Activated CD4-positive, alpha-beta T cell treated with anti-CD3 and anti-CD28 coated beads, Interleukin-2, amount 50 U/mL, for 4 hours (primary cell): ENCODE measurements at regions not wholly inside any gene's neighbourhood (a gene's known extent, or its start where the extent isn't known, plus 50 kb on each side); places are given as distances from the start of the nearest gene placed in this dataset.
"Not testable (repeated sequence)": the region's sequence is repeated elsewhere in the genome, so short reads cannot be mapped to it uniquely, and the experiment has no call there.

ENCODE experiments used
- DNase-seq, 2 experiments: peaks; one replicate each; pipeline ENCODE4 v3.0.0-alpha.2; 2020

- no peak for DNase-seq
These were observed 87.7 kb downstream of the DCK start for GRCh38 chr4:71081192-71081591.

- no peak for DNase-seq
These were observed 100.3 kb downstream of the DCK start for GRCh38 chr4:71093745-71094144.

GRCh38 chr4:71094201-71094600 is 100.8 kb downstream of the DCK start:
- no peak for DNase-seq

DNA sequence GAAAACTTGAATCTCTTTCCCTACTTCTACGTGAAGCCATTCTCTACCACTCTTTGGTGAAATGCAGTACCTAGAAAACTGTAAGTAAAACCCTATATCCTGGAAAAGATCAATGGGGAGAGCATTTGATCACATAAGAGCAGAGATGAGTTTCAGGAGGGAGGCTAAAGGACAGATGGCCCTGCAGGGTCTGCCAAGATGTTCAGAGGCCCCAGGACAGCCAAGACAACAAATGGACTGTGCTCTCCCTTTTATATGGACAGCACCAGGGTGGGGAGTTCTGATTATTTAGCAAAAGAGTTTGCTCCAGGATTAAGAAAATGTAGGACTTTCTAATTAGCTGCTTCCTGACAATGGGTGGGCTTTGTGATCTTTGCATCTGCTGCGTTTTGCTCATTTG is 101.7 kb downstream of the DCK start:
- DNase-seq, result no peak

DNA sequence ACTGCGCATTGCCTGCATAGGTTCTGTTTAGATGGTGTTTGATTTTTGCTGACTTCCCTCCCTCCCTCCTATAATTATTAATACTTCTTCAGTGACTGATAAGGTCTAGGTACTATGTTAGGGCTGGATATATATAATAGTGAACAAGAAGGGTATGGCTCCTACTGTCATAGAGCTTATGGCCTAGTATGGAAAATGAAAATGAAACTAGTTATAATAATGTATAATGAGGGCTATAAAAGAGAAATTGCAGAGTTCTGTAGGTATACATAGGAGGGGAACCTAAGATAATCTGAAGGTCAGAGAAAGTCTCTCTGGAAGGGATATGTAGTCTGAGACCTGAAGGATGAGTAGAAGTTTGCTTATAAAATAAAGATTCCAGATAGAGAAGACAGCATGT is 102.1 kb downstream of the DCK start:
- no peak for DNase-seq

- no peak for DNase-seq
These were observed 114.3 kb downstream of the DCK start for GRCh38 chr4:71107726-71108125.

DNA sequence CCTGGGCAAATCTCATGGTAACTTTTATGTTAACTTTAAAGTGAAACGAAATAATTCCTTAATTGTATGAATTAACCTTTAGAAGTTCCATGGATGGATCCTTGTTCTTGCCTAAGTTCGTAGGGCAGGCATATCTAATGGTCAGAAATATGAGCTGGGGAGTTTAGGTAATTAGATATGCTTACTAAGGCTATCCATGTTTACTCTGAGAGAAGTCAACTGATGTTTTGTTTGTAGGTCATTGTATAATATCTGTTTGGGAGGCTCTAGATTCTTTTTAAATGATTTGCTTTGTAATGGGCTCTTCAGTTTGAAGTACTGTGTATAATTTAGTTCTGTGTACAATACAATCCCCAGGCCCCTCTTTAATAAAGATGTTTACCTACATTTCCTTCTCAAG is 117.0 kb downstream of the DCK start:
- no peak for DNase-seq

- not testable (repeated sequence) for DNase-seq
These were observed 117.7 kb downstream of the DCK start for GRCh38 chr4:71111133-71111532.

- no peak for DNase-seq
These were observed 119.8 kb downstream of the DCK start for GRCh38 chr4:71113294-71113693.

- no peak for DNase-seq
These were observed 127.5 kb downstream of the DCK start for GRCh38 chr4:71120831-71121524.

DNA sequence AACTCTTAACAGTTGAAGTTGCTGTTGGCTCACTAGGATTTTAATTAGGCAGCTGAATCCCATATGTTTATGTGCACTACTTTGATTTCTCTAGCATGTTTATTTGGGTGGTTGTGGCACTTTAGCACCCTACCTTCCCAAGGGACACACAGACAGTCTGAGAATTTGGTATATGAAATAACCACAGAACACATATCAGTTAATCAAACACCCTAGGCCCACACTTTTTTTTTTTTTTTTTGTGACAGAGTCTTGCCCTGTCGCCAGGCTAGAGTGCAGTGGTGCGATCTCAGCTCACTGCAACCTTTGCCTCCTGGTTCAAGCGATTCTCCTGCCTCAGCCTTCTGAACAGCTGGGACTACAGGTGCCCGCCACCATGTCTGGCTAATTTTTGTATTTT is 130.5 kb downstream of the DCK start:
- DNase-seq, result no peak

DNA sequence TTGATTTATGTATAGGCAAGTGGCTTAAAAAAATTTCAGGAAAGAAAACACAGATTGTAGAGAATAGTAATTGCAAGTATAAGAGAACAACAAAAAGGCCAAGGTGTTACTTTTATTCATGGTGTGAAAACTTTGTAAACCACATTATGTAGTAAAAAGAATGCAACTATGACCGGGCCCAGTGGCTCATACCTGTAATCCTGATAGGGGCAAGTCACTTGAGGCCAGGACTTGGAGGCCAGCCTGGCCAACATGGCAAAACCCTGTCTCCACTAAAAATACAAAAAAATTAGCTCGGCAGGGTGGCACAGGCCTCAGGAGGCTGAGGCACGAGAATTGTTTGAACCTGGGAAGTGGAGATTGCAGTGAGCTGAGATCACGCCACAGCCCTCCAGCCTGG is 131.7 kb downstream of the DCK start:
- DNase-seq, result no peak

GRCh38 chr4:71126719-71127118 is 133.3 kb downstream of the DCK start:
- no peak for DNase-seq

GRCh38 chr4:71130827-71131603 is 137.6 kb downstream of the DCK start:
- no peak for DNase-seq

DNA sequence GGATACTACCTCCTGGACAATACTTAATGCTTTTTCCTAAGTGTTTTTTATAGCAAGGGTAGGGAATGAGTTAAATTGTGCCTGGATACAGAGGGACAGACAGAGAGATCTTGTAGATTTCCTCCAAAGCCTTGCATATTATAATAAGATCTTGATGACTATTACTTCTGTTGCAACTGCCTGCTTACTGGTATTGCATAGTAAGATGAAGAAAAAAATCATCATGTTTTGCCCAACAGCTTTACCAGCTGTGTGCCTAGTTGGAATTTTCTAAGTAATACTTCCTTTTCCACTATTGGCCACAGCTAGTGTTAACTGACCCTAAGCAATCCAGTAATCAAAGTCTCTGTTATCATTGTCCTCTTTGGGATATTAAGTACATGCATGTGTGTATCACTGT is 139.0 kb downstream of the DCK start:
- DNase-seq, result no peak

- DNase-seq, result no peak
These were observed 140.0 kb downstream of the DCK start for GRCh38 chr4:71133491-71133890.

- DNase-seq, result no peak
These were observed 142.6 kb downstream of the DCK start for GRCh38 chr4:71136071-71136470.

DNA sequence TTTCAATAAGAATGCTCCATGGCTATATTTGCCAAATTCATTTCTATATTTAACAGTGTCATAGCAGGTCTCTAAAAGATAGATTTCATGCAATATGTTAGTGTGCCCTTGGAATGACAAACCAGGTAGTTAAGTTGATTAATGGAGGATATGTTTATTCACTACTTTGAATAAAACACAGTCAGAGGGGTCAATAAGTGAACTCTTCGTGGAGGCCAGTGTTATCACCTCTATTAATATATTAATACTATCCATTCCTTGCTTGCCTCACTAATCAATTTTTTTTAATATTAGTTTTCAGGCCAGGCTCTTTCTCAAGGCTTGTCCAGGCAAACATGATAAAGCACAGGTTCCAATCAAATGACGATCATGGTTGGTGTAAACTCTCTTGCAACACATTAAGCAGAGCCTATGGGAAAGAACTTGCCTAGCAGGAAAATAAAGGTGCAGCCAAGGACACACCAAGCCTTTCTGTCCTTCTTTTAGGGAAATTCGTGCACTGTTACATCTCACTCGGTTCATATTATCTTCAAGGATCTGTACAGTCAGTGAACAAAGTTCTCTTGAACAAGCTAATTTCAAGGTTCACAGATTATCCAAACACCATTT is 144.7 kb downstream of the DCK start:
- no peak for DNase-seq

DNA sequence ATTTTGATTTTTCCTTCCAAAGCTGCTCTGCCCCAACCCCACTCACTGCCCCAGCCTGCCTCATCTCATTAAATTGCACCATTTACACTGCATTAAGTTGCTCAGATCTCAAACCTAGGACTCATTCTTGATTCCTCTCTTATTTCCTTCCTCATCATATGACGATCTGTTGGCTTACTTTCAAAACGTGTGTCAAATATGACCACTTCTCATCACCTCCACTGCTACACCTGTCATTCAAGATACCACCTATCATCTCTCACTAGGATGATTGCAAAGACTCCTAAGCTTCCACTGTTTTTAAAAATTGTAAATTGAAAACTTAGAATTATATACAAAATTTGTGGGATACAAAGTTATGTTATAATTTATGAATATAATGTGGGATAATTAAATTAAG is 147.1 kb downstream of the DCK start:
- DNase-seq, result no peak

- DNase-seq, result no peak
These were observed 147.7 kb downstream of the DCK start for GRCh38 chr4:71141125-71141524.

DNA sequence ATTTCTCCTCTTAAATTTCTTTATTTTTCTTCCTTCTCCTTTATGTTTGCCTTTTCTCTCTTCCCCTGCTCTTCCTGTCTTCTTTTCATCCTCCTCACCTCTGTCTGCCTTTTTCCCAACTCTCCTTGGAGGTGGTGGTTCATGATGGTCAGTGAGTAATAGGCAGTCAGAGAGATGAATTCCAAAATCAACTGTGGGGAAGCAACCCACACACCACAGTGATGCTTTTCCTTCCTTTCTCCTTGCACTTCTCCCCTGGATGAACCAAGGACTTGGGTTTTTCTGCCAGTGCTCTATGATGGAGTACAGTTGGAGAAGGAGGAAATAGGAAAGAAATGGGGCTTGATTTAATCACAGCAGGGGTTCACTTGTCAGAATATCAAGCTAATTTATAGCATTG is 153.8 kb downstream of the DCK start:
- DNase-seq, result no peak

DNA sequence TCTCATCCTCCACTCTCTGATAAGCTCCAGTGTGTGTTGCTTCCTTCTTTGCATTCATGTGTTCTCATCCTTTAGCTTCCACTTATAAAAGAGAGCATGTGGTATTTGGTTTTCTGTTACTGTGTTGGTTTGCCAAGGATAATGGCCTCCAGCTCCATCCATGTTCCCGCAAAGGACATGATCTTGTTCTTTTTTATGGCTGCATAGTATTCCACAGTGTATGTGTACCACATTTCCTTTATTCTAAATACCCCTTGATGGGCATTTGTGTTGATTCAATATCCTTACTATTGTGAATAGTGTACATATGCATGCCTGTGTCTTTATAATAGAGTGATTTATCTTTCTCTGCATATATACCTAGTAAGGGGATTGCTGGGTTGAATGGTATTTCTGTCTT is 155.1 kb downstream of the DCK start:
- no peak for DNase-seq

GRCh38 chr4:71151054-71151453 is 157.6 kb downstream of the DCK start:
- DNase-seq, result no peak

GRCh38 chr4:71156616-71157015 is 163.2 kb downstream of the DCK start:
- no peak for DNase-seq
